Osteocyte (in vitro differentiated cells): ENCODE measurements at regions not wholly inside any gene's neighbourhood (a gene's known extent, or its start where the extent isn't known, plus 50 kb on each side); places are given as distances from the start of the nearest gene placed in this dataset.
A peak's percentile ranks its signal among the peaks of the same experiment; 100 is the strongest.

Experiments
- DNase-seq: peaks from one replicate; pipeline ENCODE4 v3.0.0; 2021; ENCODE audit warnings: mixed read lengths; ENCODE audit not compliant: unreplicated experiment; ENCODE audit errors: extremely low spot score
- H3K27ac Mint-ChIP-seq: one replicate; pipeline ENCODE4 v1.8.0; 2021; ENCODE audit warnings: mild to moderate bottlenecking, mixed read lengths; ENCODE audit not compliant: unreplicated experiment
- H3K27me3 Mint-ChIP-seq: one replicate; pipeline ENCODE4 v1.8.0; 2021; ENCODE audit warnings: mixed read lengths; ENCODE audit not compliant: unreplicated experiment
- H3K36me3 Mint-ChIP-seq: one replicate; pipeline ENCODE4 v1.8.0; 2021; ENCODE audit warnings: mixed read lengths; ENCODE audit not compliant: unreplicated experiment
- H3K4me1 Mint-ChIP-seq: one replicate; pipeline ENCODE4 v1.8.0; 2021; ENCODE audit warnings: mixed read lengths; ENCODE audit not compliant: unreplicated experiment
- H3K4me3 Mint-ChIP-seq: one replicate; pipeline ENCODE4 v1.8.0; 2021; ENCODE audit warnings: mild to moderate bottlenecking, moderate library complexity, mixed read lengths; ENCODE audit not compliant: unreplicated experiment
- H3K9me3 Mint-ChIP-seq: one replicate; pipeline ENCODE4 v1.8.0; 2021; ENCODE audit warnings: mixed read lengths; ENCODE audit not compliant: unreplicated experiment
- TF ChIP-seq, protein P1 (sequence below): fragments of 200-600 bp; sonication (generic); IDR thresholded peaks from 2 replicates; pipeline ENCODE4 v1.5.0; 2021; ENCODE audit warnings: antibody characterized with exemption, mild to moderate bottlenecking, moderate library complexity

DNA sequence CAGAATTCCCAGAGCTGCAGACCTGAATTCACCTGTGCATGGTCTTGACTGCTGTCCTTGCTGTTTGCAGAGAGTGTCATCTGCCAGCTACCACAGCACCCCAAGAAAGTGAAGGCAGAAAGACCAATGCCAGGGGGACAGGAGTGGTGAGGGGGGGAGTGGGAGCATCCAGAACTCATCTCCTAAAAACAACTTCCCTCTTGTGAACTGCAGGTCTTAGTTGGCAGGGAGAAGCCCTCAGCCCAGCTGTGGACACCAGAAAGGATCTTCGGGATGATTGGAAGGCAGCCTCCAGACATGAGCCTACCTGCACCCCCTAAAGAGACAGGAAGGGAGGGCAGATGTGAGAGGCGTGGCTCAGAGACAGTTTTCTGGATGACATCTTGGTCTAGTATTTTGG lies 615.8 kb upstream of the MGMT start:
- H3K27ac Mint-ChIP-seq = no peak overlapping the region
- peaks cover 5% of the 10 kb centered on the region for H3K9me3 Mint-ChIP-seq
- H3K27me3 Mint-ChIP-seq = no peaks in the 10 kb centered on the region
- TF ChIP-seq, protein P1, sequence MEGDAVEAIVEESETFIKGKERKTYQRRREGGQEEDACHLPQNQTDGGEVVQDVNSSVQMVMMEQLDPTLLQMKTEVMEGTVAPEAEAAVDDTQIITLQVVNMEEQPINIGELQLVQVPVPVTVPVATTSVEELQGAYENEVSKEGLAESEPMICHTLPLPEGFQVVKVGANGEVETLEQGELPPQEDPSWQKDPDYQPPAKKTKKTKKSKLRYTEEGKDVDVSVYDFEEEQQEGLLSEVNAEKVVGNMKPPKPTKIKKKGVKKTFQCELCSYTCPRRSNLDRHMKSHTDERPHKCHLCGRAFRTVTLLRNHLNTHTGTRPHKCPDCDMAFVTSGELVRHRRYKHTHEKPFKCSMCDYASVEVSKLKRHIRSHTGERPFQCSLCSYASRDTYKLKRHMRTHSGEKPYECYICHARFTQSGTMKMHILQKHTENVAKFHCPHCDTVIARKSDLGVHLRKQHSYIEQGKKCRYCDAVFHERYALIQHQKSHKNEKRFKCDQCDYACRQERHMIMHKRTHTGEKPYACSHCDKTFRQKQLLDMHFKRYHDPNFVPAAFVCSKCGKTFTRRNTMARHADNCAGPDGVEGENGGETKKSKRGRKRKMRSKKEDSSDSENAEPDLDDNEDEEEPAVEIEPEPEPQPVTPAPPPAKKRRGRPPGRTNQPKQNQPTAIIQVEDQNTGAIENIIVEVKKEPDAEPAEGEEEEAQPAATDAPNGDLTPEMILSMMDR = no peak
- DNase-seq = no peak
- no peaks in the 10 kb centered on the region for H3K4me1 Mint-ChIP-seq
- no peak overlapping the region for H3K4me3 Mint-ChIP-seq
- no peaks in the 10 kb centered on the region for H3K36me3 Mint-ChIP-seq

DNA sequence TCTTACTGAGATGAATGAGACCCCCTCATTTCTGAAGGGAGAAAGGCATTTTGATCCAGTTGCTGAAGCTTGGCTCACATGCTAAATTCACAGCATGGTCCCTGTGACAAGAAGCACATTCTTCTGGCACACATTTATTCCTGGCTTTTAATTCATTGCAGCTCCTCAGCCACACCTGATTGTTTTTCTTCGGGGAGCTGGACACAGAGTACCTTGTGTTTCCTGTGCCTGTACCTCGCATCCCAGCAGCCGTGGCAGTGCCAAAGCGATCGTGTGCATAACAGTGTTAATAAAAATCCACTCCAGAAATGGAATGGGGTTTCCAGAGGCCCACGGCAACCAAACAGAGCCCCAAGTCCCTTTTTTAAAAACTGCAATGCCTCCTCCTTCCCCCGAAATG lies 615.3 kb upstream of the MGMT start:
- DNase-seq = no peak

DNA sequence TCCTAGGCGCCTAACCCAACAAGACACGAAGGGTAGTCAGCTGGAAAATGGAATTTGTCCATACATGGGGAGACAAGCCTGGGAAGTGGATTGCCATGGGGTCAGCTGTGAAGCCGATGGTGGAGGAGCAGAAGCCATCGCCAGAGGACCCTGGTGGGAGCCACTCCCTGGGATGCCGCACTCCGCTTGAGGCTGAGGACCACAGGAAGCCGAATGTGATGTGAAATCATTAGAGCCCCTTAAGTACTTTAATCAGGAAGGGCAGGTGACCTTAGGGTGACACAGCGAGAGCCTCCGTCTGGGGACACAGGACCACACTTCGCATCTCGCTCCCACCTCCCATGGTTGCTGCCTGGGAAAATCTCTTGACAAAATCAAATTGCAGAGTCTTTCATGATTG lies 614.6 kb upstream of the MGMT start:
- DNase-seq = peak; percentile 65
- peaks cover 5% of the 10 kb centered on the region for H3K9me3 Mint-ChIP-seq
- H3K4me3 Mint-ChIP-seq = no peak overlapping the region
- H3K36me3 Mint-ChIP-seq = no peaks in the 10 kb centered on the region
- no peak overlapping the region for H3K27ac Mint-ChIP-seq
- TF ChIP-seq, protein P1 = no peak
- no peaks in the 10 kb centered on the region for H3K27me3 Mint-ChIP-seq
- H3K4me1 Mint-ChIP-seq = no peaks in the 10 kb centered on the region

More for the DNA sequence above, 615.3 kb upstream of the MGMT start:
- Mint-ChIP-seq H3K4me1 (no peaks in the 10 kb centered on the region), H3K27ac (no peak overlapping the region), H3K9me3 (peaks cover 5% of the 10 kb centered on the region), H3K4me3 (no peak overlapping the region), H3K27me3 (no peaks in the 10 kb centered on the region), H3K36me3 (no peaks in the 10 kb centered on the region)
- TF ChIP-seq, protein P1 = no peak

DNA sequence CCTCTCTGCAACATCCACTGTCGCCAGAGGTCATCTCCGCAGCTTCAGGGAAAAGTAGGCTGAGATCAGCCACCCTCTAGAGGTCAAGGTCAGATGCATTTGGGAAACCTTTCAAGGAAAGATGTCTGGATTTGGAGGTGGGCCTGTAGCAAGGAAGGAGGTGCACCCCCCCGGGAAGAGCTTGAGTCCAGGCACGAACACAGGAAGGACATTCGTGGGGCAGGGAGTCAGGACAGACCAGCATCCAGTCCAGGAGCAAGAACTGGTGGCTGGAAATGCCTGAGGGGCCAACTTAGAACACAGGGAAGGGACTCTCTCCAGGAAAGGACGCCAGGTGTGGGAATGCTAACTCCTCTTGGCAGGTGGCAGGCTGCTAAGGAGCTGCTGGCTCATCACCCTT lies 614.1 kb upstream of the MGMT start:
- Mint-ChIP-seq H3K4me3 (no peak overlapping the region), H3K9me3 (peaks cover 5% of the 10 kb centered on the region), H3K4me1 (no peaks in the 10 kb centered on the region), H3K27me3 (no peaks in the 10 kb centered on the region), H3K27ac (no peak overlapping the region), H3K36me3 (no peaks in the 10 kb centered on the region)
- peak; percentile 64 for DNase-seq
- TF ChIP-seq, protein P1 = no peak

DNA sequence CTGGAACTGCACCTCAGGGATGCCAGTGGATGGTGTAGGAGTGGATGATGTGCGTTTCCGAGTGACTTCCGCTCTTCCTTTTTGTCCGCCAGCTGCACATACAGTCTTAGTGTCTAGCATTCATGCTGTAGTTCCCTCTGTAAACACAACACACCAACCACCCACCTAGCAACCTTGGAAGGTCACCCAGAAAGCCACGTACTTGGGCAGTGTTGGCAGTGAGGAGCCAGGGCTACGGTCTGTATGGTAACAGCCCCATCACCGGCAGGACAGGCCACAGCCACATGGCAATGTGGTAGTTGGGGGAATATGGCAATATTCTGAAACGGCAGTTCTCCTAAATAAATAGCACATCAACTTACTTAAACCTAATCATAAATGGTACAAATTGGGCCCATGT lies 613.5 kb upstream of the MGMT start:
- DNase-seq = peak; percentile 70
- H3K4me1 Mint-ChIP-seq = no peaks in the 10 kb centered on the region
- H3K4me3 Mint-ChIP-seq = no peak overlapping the region
- H3K27ac Mint-ChIP-seq = no peak overlapping the region
- no peaks in the 10 kb centered on the region for H3K27me3 Mint-ChIP-seq
- TF ChIP-seq, protein P1 = no peak
- H3K36me3 Mint-ChIP-seq = no peaks in the 10 kb centered on the region
- H3K9me3 Mint-ChIP-seq = peaks cover 5% of the 10 kb centered on the region
